DMS114 treated with DMSO at 0.1 percent for 48 hours (cell line): ENCODE measurements at regions not wholly inside any gene's neighbourhood (a gene's known extent, or its start where the extent isn't known, plus 50 kb on each side); places are given as distances from the start of the nearest gene placed in this dataset.

Experiments
- DNase-seq: peaks from one replicate; lab custom pipeline; 2025; ENCODE audit not compliant: unreplicated experiment; lab: John Stamatoyannopoulos, UW

DNA sequence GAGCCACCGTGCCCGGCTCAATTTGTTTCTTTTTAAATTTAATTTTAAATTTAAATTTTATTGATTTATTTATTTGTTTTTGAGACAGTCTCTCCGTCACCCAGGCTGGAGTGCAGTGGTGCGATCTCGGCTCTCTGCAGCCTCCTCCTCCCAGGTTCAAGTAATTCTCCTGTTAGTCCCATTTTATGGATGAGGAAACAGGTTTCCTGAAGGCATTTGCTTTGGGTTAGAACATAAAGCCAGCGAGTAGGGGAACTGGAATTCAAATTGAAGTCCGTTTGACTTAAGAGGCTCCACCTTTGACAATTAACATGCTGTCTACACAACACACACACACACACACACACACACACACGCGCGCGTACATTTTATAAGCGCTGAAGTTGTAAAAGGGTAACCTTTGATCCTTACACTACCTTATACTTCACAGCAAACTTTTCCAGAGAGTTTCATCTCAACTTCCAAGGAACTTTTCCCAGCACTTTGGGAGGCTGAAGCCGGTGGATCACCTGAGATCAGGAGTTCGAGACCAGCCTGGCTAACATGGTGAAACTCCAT, 232.0 kb downstream of the BCAS1 start:
- DNase-seq = no peak

- no peak for DNase-seq
These were observed 233.1 kb downstream of the BCAS1 start for GRCh38 chr20:53837126-53837826.

- DNase-seq = no peak
These were observed 235.6 kb downstream of the BCAS1 start for GRCh38 chr20:53834749-53835148.

DNA sequence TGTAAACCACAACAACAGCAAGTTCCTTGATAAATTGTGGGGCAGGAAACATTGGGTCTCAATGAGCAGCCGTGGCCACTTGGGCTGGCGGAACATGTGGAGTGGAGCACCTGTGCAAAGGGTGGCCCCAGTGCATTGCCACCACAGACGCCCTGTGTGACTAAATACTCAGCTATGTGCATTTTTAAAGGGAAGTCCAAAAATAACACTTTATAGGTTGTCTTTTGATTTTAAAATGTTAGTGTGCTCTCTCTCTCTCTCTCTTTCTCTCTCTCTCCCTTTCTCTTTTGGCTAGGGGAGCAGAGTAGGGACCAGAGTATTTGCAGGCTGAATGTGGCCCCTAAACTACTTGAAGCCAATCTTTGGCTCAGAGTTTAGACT, 236.3 kb downstream of the BCAS1 start:
- no peak for DNase-seq

DNA sequence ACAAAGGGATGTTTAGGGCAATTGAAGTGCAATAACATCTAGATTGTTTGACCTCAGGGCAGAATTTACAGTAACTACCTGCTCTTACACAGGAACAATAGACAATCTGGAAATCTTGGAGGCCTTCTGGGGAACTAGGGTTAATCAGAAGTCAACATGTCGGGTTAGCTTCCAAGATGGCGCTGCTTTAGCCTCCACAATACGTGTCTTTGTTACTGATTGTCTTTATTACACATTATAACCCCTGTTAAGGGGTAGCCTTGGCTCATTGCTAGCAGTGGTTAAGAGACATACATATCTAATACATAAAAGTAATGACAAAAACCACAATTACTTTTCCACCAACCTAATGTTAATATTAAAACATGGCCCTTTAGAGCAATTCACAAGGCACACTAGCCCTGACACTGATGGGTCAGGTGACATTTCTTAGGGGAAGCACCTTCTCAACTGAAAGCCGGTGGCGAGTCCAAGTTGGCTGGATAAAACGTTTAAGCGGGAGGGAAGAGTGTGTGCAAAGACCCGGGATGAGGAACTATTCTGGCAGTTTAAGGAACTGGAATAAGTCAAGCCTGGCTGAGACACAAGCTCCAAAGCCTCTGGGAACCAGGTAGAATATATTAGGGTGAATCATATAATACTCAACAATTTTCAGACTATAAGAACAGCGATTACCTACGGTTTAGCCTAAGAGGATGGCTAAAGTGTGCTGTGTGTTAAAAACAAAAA, 236.9 kb downstream of the BCAS1 start:
- DNase-seq = no peak

DNA sequence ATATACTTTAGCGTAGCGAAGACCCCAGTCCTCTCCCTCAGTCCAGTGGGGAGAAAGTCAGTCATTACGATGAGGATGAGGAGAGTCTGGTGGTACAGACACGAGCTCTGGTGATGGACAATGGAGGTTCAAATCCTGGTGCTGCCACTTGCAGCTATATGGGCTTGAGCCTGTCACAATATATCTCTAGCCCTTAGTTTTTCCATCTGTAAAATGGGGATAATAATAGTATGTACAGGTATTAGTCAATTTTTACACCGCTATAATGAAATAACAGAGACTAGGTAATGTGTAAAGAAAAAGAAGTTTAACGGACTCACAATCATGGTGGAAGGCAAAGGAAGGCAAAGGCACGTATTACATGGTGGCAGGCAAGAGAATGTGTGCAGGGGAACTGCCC, 237.9 kb downstream of the BCAS1 start:
- DNase-seq = no peak

- no peak for DNase-seq
These were observed 238.2 kb upstream of the ZNF217 start for GRCh38 chr20:53831812-53832211.

- DNase-seq = no peak
These were observed 237.6 kb upstream of the ZNF217 start for GRCh38 chr20:53831228-53831627.

DNA sequence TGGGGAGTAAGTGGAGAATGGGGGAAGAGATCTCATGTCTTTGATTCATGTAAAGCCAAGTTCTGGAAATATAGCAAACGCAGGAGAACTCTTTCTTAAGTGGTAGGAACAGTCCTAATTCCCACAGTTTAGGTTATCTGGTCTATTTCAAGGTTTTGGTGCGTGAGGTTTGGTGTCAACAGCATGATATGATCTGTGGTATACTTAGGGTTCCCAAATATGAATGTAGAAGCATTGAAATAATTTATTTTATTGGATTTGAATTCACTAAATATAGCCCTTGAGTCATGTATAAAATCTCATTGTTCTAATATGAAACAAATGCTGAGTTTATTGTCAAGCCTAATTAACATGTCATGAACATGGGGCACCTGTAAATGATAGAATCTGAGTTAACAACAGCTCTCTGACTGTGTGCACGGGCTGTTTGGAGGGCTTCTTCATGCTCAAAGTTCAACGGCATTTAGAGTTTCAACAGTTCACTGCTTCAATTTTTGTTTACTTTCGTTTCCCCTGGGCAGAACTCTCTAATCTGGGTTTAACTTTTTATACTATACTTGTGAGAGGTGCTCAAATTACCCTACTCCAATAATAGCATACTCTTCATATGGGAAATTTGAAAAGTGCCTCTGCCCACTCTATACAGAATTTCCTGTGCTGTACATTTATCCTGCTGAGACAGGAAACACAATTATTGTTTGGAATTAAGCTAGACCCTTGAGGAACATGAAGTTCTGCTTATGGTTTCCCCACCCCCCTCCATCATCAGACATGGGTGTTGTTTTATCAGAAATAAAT, 236.3 kb upstream of the ZNF217 start:
- DNase-seq = peak; percentile 78

GRCh38 chr20:53829255-53829723, 235.7 kb upstream of the ZNF217 start:
- peak; percentile 85 for DNase-seq

GRCh38 chr20:53828682-53829254, 235.1 kb upstream of the ZNF217 start:
- peak; percentile 87 for DNase-seq

- peak; percentile 84 for DNase-seq
These were observed 234.5 kb upstream of the ZNF217 start for GRCh38 chr20:53828088-53828681.

GRCh38 chr20:53827292-53828087, 233.9 kb upstream of the ZNF217 start:
- DNase-seq = no peak

DNA sequence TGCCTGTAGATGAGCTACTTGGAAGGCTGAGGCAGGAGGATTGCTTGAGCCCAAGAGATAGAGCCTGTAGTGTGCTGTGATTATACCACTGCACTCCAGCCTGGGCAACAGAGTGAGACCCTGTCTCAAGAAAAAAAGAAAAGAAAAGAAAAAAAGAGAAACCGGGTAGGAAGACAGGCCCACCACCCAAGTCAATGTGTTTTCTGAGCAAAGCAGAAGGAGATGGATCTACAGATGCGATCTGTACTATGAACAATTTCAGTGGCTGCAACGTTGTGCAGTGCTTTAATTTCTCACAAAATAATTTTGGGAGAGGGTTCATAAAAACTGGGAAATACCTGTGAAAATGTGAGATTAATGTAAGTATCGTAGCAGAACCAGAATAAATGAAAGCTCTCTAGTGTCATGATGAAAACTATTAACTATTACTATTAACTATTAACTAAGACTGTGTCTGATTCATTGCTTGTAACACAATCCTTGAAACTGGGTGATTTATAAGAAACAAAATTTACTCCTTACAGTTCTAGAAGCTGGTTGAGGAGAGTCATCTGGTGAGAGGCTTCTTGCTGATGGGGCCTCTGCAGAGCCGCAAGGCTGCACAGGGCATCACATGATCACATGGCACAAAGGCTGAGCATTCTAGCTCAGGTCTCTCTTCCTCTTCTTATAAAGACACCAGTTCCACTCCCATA, 233.1 kb upstream of the ZNF217 start:
- DNase-seq = no peak

GRCh38 chr20:53826090-53826489, 232.5 kb upstream of the ZNF217 start:
- no peak for DNase-seq

DNA sequence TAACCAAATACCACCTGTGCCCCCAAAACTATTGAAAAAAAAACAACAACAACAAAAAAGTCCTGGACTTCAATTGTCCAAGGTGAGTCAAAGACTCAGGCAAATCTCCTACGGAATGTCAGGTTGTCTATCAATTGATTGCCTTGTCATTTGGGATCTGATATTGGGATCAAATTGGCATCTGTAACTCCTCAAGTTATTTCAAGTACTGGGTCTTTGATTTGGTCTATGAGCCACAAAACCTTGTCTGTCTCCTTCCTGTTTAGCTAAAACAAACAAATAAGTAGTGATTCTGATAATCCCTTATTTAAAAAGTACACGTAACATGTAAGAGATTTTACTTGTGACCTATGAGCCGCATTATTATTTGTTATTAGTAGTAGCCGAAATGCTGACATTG, 231.6 kb upstream of the ZNF217 start:
- no peak for DNase-seq

GRCh38 chr20:53824779-53825178, 231.1 kb upstream of the ZNF217 start:
- DNase-seq = no peak

DNA sequence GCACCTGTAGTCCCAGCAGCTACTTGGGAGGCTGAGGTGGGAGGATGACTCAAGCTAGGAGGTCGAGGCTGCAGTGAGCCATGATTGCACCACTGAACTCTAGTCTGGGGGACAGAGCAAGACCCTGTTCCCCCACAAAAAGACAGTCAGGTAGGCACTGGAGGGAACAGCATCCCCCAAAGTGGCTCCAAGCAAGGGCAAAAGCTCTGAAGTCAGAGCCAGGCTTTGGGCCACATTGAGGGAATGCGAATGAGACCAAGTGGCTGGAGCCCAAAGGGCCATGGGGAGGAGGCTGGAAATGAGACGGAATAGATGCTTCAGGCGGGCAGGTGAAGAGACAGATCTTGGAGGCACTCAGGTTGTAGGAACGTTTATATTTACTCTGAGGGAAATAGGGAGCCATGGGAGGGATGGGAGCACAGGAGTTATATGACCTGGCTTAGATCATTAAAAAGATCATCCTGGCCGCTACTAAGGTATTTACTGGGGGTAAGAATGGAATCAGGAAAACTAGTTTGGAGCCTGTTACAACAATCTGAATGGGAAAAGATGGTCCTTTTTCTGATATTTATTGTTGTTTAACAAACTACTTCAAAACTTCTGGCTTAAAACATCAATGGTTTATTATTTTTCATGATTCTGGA, 229.6 kb upstream of the ZNF217 start:
- no peak for DNase-seq

GRCh38 chr20:53822534-53822933, 228.9 kb upstream of the ZNF217 start:
- no peak for DNase-seq
